HCT116 (cell line): ENCODE measurements at regions not wholly inside any gene's neighbourhood (a gene's known extent, or its start where the extent isn't known, plus 50 kb on each side); places are given as distances from the start of the nearest gene placed in this dataset.

Experiments used
- ATAC-seq: fragments of 200-7000 bp; cut with Tn5 transposase; 2 replicates; pipeline ENCODE4 v1.9.1; 2020; ENCODE audit warnings: mild to moderate bottlenecking, moderate library complexity
- BruUV-seq: library from RNA; stranded (reverse); fragments of 400-500 nt; replicated peaks from 2 replicates; lab custom pipeline; 2021; lab: Mats Ljungman, UMichigan
- CTCF ChIA-PET: fragments of 300-600 bp; sonication (Branson Sonifier 250); formaldehyde crosslinking; loops from one replicate; lab custom pipeline; 2021; ENCODE audit warnings: antibody characterized with exemption; lab: Charles Lee
- POLR2A ChIA-PET: fragments of 300-600, 350-600 bp; sonication (Branson Sonifier 250); formaldehyde crosslinking; loops from one replicate; lab custom pipeline; 2021; ENCODE audit warnings: antibody characterized with exemption; lab: Charles Lee
- RAD21 ChIA-PET, 2 experiments: fragments of 300-600 bp; sonication (Branson Sonifier 250); formaldehyde crosslinking; loops; one replicate each; lab custom pipeline; 2023; ENCODE audit warnings: low total read pairs in 2 of 2; ENCODE audit not compliant: uncharacterized antibody in 2 of 2, unreplicated experiment in 2 of 2, low non-redundant PET in 1 of 2; lab: Charles Lee
- DNase-seq: peaks from one replicate; pipeline ENCODE4 v3.0.0-alpha.2; 2010; ENCODE audit warnings: low read depth, low spot score
- H2AFZ ChIP-seq: fragments of 200-600 bp; shearing (Covaris generic), sonication (generic); 2 replicates; pipeline ENCODE4 v1.6.1; 2017; ENCODE audit warnings: low read depth, mixed run types, mixed read lengths, antibody characterized with exemption, low read length; ENCODE audit not compliant: poor library complexity, severe bottlenecking
- H3K27ac ChIP-seq: 2 replicates; pipeline ENCODE4 v1.5.1; 2012; ENCODE audit warnings: low read depth, low read length
- H3K27me3 ChIP-seq: fragments of 200-600 bp; sonication (generic); 2 replicates; pipeline ENCODE4 v1.6.1; 2016; ENCODE audit warnings: mixed run types, low read length, mixed read lengths; ENCODE audit not compliant: insufficient read depth
- H3K36me3 ChIP-seq, 2 experiments: fragments of 200-500 bp in 1 of 2; fragments of 200-600 bp in 1 of 2; sonication (Bioruptor generic) in 1 of 2; sonication (generic) in 1 of 2; 2 replicates each; pipeline versions ENCODE4 v1.5.1 to v1.6.1; 2014 to 2016; ENCODE audit warnings: low read length in 2 of 2, inconsistent platforms in 1 of 2, mixed read lengths in 1 of 2, mixed run types in 1 of 2; ENCODE audit not compliant: insufficient read depth in 2 of 2, control insufficient read depth in 1 of 2
- H3K4me1 ChIP-seq, 2 experiments: fragments of 200-600 bp in 1 of 2; sonication (generic) in 1 of 2; 2 replicates each; pipeline versions ENCODE4 v1.5.1 to v1.6.1; 2012 to 2017; ENCODE audit warnings: low read length in 2 of 2, inconsistent platforms in 1 of 2, mild to moderate bottlenecking in 1 of 2, mixed read lengths in 1 of 2, mixed run types in 1 of 2, moderate library complexity in 1 of 2; ENCODE audit not compliant: insufficient read depth in 2 of 2, control insufficient read depth in 1 of 2
- H3K4me2 ChIP-seq: fragments of 200-600 bp; sonication (generic); 2 replicates; pipeline ENCODE4 v1.6.1; 2017; ENCODE audit warnings: mixed run types, low read length, mixed read lengths
- H3K4me3 ChIP-seq, 2 experiments: fragments of 200-600 bp in 1 of 2; sonication (generic) in 1 of 2; replicated peaks in 1 of 2; 2 replicates each; pipeline ENCODE4 v1.5.1; 2011 to 2016; ENCODE audit warnings: low read length in 2 of 2, control low read depth in 1 of 2, low read depth in 1 of 2, mild to moderate bottlenecking in 1 of 2, mixed read lengths in 1 of 2, mixed run types in 1 of 2
- H3K79me2 ChIP-seq: fragments of 200-600 bp; sonication (generic); 2 replicates; pipeline ENCODE4 v1.6.1; 2017; ENCODE audit warnings: mild to moderate bottlenecking, mixed run types, low read length, moderate library complexity, mixed read lengths; ENCODE audit not compliant: insufficient read depth
- H3K9ac ChIP-seq: fragments of 200-600 bp; sonication (generic); 2 replicates; pipeline ENCODE4 v1.6.1; 2016; ENCODE audit warnings: low read length, mixed read lengths
- H3K9me2 ChIP-seq: fragments of 200-600 bp; sonication (generic), shearing (Covaris generic); 2 replicates; pipeline ENCODE4 v1.6.1; 2017; ENCODE audit warnings: mixed run types, mild to moderate bottlenecking, moderate library complexity; ENCODE audit not compliant: insufficient read depth
- H3K9me3 ChIP-seq, 2 experiments: fragments of 200-500 bp in 1 of 2; fragments of 200-600 bp in 1 of 2; sonication (Bioruptor generic) in 1 of 2; sonication (generic) in 1 of 2; 2 replicates each; pipeline ENCODE4 v1.6.1; 2014 to 2017; ENCODE audit warnings: low read length in 2 of 2, mixed read lengths in 2 of 2, inconsistent platforms in 1 of 2, low read depth in 1 of 2, mild to moderate bottlenecking in 1 of 2, mixed run types in 1 of 2, moderate library complexity in 1 of 2; ENCODE audit not compliant: control insufficient read depth in 1 of 2, insufficient read depth in 1 of 2
- H4K20me1 ChIP-seq: fragments of 200-600 bp; sonication (generic), shearing (Covaris generic); 2 replicates; pipeline ENCODE4 v1.6.1; 2017; ENCODE audit warnings: mixed run types, mild to moderate bottlenecking, moderate library complexity; ENCODE audit not compliant: insufficient read depth
- CBX3 ChIP-seq: IDR thresholded peaks from 2 replicates; pipeline ENCODE4 v1.6.1; 2012; ENCODE audit warnings: low read depth
- EGR1 ChIP-seq: IDR thresholded peaks from 2 replicates; pipeline ENCODE4 v1.6.1; 2012; ENCODE audit warnings: low read depth
- ELF1 ChIP-seq: IDR thresholded peaks from 2 replicates; pipeline ENCODE4 v1.6.1; 2012; ENCODE audit warnings: low read depth, borderline replicate concordance
- EZH2 ChIP-seq: fragments of 200-600 bp; sonication (generic); IDR thresholded peaks from 2 replicates; pipeline ENCODE4 v1.6.1; 2017; ENCODE audit warnings: antibody characterized with exemption, mixed run types
- JUND ChIP-seq: IDR thresholded peaks from 2 replicates; pipeline ENCODE4 v1.6.1; 2012
- POLR2AphosphoS5 ChIP-seq: IDR thresholded peaks from 2 replicates; pipeline ENCODE4 v1.6.1; 2011; ENCODE audit warnings: mild to moderate bottlenecking, low read depth, low read length, moderate library complexity
- RAD21 ChIP-seq: IDR thresholded peaks from 2 replicates; pipeline ENCODE4 v1.6.1; 2012; ENCODE audit warnings: low read depth, mild to moderate bottlenecking
- REST ChIP-seq: IDR thresholded peaks from 2 replicates; pipeline ENCODE4 v1.6.1; 2012; ENCODE audit warnings: low read depth
- SIN3A ChIP-seq: IDR thresholded peaks from 2 replicates; pipeline ENCODE4 v1.6.1; 2012; ENCODE audit warnings: low read depth
- SP1 ChIP-seq: IDR thresholded peaks from 2 replicates; pipeline ENCODE4 v1.6.1; 2012; ENCODE audit warnings: low read depth
- SRF ChIP-seq: IDR thresholded peaks from 2 replicates; pipeline ENCODE4 v1.6.1; 2012; ENCODE audit warnings: low read depth
- TCF7L2 ChIP-seq: IDR thresholded peaks from 2 replicates; pipeline ENCODE4 v1.7.0; 2011; ENCODE audit warnings: borderline replicate concordance, inconsistent platforms; ENCODE audit not compliant: insufficient read depth, insufficient read length; ENCODE audit errors: extremely low read depth
- YY1 ChIP-seq: IDR thresholded peaks from 2 replicates; pipeline ENCODE4 v1.6.1; 2011; ENCODE audit warnings: low read length, low read depth, moderate library complexity, mild to moderate bottlenecking; ENCODE audit not compliant: insufficient replicate concordance; ENCODE audit errors: extremely low read depth
- ZFX ChIP-seq: fragments of 450-650 bp; IDR thresholded peaks from 2 replicates; pipeline ENCODE4 v1.6.1; 2017
- intact Hi-C: fragments of 100-400 bp; cut with micrococcal nuclease; formaldehyde crosslinking; loops from 2 replicates; pipeline ENCODE4 v1.10.0; 2022
- TF ChIP-seq, protein P1 (sequence below): IDR thresholded peaks from 2 replicates; pipeline ENCODE4 v1.6.1; 2011; ENCODE audit warnings: mild to moderate bottlenecking, low read length, moderate library complexity; ENCODE audit not compliant: insufficient replicate concordance; ENCODE audit errors: extremely low read depth
- TF ChIP-seq, protein P2 (sequence below), 3 experiments: fragments of 200-600 bp in 1 of 3; sonication (generic) in 1 of 3; IDR thresholded peaks in 2 of 3; conservative IDR thresholded peaks in 1 of 3; 2 replicates each; pipeline ENCODE4 v1.5.1; 2012 to 2017; ENCODE audit warnings: low read depth in 2 of 3, low read length in 2 of 3, antibody characterized with exemption in 1 of 3, borderline replicate concordance in 1 of 3, control low read depth in 1 of 3, mild to moderate bottlenecking in 1 of 3, mixed read lengths in 1 of 3, mixed run types in 1 of 3, moderate library complexity in 1 of 3; ENCODE audit not compliant: insufficient read depth in 1 of 3
- TF ChIP-seq, protein P3 (sequence below): IDR thresholded peaks from 2 replicates; pipeline ENCODE4 v1.6.1; 2012
- TF ChIP-seq, protein P4 (sequence below): IDR thresholded peaks from 2 replicates; pipeline ENCODE4 v1.6.1; 2012

GRCh38 chr1:9438431-9439073 is 100.7 kb upstream of the SLC25A33 start:
- DNase-seq (no peak), ATAC-seq (no peak)
- CTCF ChIA-PET = interaction anchor here (1.1 kb wide), 1 partner anchor 149 kb away, joined by 3 read pairs; no protein-coding TSS in a partner anchor
- H3K27me3 ChIP-seq = no peaks in the 10 kb centered on the region
- H3K9me3 ChIP-seq = no peaks in the 10 kb centered on the region
- H3K4me3 ChIP-seq = no peak overlapping the region
- no peak overlapping the region for H3K4me2 ChIP-seq
- no TSS peak for BruUV-seq
- no peaks in the 10 kb centered on the region for H3K79me2 ChIP-seq
- no peak overlapping the region for H3K27ac ChIP-seq
- POLR2A ChIA-PET = no interaction called here
- no peak overlapping the region for H3K9ac ChIP-seq
- TF ChIP-seq, protein P1, sequence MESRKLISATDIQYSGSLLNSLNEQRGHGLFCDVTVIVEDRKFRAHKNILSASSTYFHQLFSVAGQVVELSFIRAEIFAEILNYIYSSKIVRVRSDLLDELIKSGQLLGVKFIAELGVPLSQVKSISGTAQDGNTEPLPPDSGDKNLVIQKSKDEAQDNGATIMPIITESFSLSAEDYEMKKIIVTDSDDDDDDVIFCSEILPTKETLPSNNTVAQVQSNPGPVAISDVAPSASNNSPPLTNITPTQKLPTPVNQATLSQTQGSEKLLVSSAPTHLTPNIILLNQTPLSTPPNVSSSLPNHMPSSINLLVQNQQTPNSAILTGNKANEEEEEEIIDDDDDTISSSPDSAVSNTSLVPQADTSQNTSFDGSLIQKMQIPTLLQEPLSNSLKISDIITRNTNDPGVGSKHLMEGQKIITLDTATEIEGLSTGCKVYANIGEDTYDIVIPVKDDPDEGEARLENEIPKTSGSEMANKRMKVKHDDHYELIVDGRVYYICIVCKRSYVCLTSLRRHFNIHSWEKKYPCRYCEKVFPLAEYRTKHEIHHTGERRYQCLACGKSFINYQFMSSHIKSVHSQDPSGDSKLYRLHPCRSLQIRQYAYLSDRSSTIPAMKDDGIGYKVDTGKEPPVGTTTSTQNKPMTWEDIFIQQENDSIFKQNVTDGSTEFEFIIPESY = no peak
- TF ChIP-seq EGR1 (no peak), EZH2 (no peak), JUND (no peak), YY1 (no peak), POLR2AphosphoS5 (no peak), RAD21 (no peak), SIN3A (no peak), SRF (no peak), CBX3 (no peak), REST (no peak), ZFX (no peak), ELF1 (no peak), TCF7L2 (no peak), SP1 (no peak)
- TF ChIP-seq, protein P2, sequence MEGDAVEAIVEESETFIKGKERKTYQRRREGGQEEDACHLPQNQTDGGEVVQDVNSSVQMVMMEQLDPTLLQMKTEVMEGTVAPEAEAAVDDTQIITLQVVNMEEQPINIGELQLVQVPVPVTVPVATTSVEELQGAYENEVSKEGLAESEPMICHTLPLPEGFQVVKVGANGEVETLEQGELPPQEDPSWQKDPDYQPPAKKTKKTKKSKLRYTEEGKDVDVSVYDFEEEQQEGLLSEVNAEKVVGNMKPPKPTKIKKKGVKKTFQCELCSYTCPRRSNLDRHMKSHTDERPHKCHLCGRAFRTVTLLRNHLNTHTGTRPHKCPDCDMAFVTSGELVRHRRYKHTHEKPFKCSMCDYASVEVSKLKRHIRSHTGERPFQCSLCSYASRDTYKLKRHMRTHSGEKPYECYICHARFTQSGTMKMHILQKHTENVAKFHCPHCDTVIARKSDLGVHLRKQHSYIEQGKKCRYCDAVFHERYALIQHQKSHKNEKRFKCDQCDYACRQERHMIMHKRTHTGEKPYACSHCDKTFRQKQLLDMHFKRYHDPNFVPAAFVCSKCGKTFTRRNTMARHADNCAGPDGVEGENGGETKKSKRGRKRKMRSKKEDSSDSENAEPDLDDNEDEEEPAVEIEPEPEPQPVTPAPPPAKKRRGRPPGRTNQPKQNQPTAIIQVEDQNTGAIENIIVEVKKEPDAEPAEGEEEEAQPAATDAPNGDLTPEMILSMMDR (IDR thresholded peaks at IDR 0.05 in 2 of 3, conservative IDR thresholded peaks at IDR 0.05 in 1 of 3; ENCODE audit: borderline replicate concordance in 1 of 3, insufficient read depth in 1 of 3, low read depth in 2 of 3, low read length in 2 of 3) = no peak
- TF ChIP-seq, protein P3, sequence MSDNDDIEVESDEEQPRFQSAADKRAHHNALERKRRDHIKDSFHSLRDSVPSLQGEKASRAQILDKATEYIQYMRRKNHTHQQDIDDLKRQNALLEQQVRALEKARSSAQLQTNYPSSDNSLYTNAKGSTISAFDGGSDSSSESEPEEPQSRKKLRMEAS = no peak
- TF ChIP-seq, protein P4, sequence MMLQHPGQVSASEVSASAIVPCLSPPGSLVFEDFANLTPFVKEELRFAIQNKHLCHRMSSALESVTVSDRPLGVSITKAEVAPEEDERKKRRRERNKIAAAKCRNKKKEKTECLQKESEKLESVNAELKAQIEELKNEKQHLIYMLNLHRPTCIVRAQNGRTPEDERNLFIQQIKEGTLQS = no peak
- TF ChIP-seq, all 23 proteins: peak for 0
- no peaks in the 10 kb centered on the region for H3K36me3 ChIP-seq
- no peaks in the 10 kb centered on the region for H4K20me1 ChIP-seq
- RAD21 ChIA-PET = interaction anchor here in 1 of 2 experiments (0.5 kb wide), 1 partner anchor 135 kb away, joined by 3 read pairs; no protein-coding TSS in a partner anchor
- no peaks in the 10 kb centered on the region for H3K4me1 ChIP-seq
- intact Hi-C loops = no loop called here
- H3K9me2 ChIP-seq = no peaks in the 10 kb centered on the region
- H2AFZ ChIP-seq = no peak overlapping the region
